Keratinocyte (primary cell): ENCODE measurements at regions not wholly inside any gene's neighbourhood (a gene's known extent, or its start where the extent isn't known, plus 50 kb on each side); places are given as distances from the start of the nearest gene placed in this dataset.

Experiments used
- DNase-seq: peaks from one replicate; pipeline ENCODE4 v3.0.0-alpha.2; 2011; ENCODE audit warnings: low read depth, missing footprints, low spot score
- FAIRE-seq: peaks from 2 replicates; lab custom pipeline; 2011; peaks lifted over from hg19 to GRCh38; lab: Jason Lieb, UNC
- H2AFZ ChIP-seq: 2 replicates; pipeline ENCODE4 v1.6.0; 2012; ENCODE audit warnings: low read length, control low read depth, inconsistent platforms; ENCODE audit not compliant: control insufficient read depth
- H3K27ac ChIP-seq: 2 replicates; pipeline ENCODE4 v1.5.1; 2011; ENCODE audit warnings: low read length; ENCODE audit not compliant: control insufficient read depth, insufficient read depth
- H3K27me3 ChIP-seq: 3 replicates; pipeline ENCODE4 v1.6.0; 2011; ENCODE audit warnings: low read length; ENCODE audit not compliant: control insufficient read depth, insufficient read depth; ENCODE audit errors: extremely low read depth
- H3K36me3 ChIP-seq, 2 experiments: 2 replicates in 1 of 2; 3 replicates in 1 of 2; pipeline ENCODE4 v1.5.1; 2011; ENCODE audit warnings: low read length in 2 of 2, mild to moderate bottlenecking in 1 of 2; ENCODE audit not compliant: control insufficient read depth in 2 of 2, insufficient read depth in 2 of 2; ENCODE audit errors: extremely low read depth in 1 of 2
- H3K4me1 ChIP-seq: 3 replicates; pipeline ENCODE4 v1.5.1; 2011; ENCODE audit warnings: low read length; ENCODE audit not compliant: control insufficient read depth, insufficient read depth; ENCODE audit errors: extremely low read depth
- H3K4me2 ChIP-seq: 3 replicates; pipeline ENCODE4 v1.6.0; 2011; ENCODE audit warnings: low read depth, low read length; ENCODE audit not compliant: control insufficient read depth, insufficient read depth; ENCODE audit errors: extremely low read depth
- H3K4me3 ChIP-seq, 3 experiments: fragments of 200-600 bp in 1 of 3; sonication (generic) in 1 of 3; 2 replicates in 2 of 3; 3 replicates in 1 of 3; pipeline ENCODE4 v1.5.1; 2011 to 2016; ENCODE audit warnings: low read length in 3 of 3, mild to moderate bottlenecking in 3 of 3, control low read depth in 2 of 3, inconsistent platforms in 1 of 3, low read depth in 1 of 3, mixed read lengths in 1 of 3, mixed run types in 1 of 3, moderate library complexity in 1 of 3; ENCODE audit not compliant: control insufficient read depth in 2 of 3, insufficient read depth in 2 of 3; ENCODE audit errors: extremely low read depth in 1 of 3
- H3K79me2 ChIP-seq: 2 replicates; pipeline ENCODE4 v1.6.0; 2012; ENCODE audit warnings: low read length; ENCODE audit not compliant: control insufficient read depth, insufficient read depth
- H3K9ac ChIP-seq: 3 replicates; pipeline ENCODE4 v1.6.0; 2011; ENCODE audit warnings: low read length; ENCODE audit not compliant: control insufficient read depth, insufficient read depth; ENCODE audit errors: extremely low read depth
- H3K9me1 ChIP-seq: 3 replicates; pipeline ENCODE4 v1.6.0; 2011; ENCODE audit warnings: low read length; ENCODE audit not compliant: control insufficient read depth, insufficient read depth; ENCODE audit errors: extremely low read depth
- H3K9me3 ChIP-seq: 2 replicates; pipeline ENCODE4 v1.5.1; 2012; ENCODE audit warnings: low read depth, low read length; ENCODE audit not compliant: control insufficient read depth
- H4K20me1 ChIP-seq: 3 replicates; pipeline ENCODE4 v1.6.0; 2011; ENCODE audit warnings: low read length; ENCODE audit not compliant: control insufficient read depth, insufficient read depth; ENCODE audit errors: extremely low read depth
- CTCF ChIP-seq, 3 experiments: IDR thresholded peaks in 1 of 3; conservative IDR thresholded peaks in 1 of 3; optimal IDR thresholded peaks in 1 of 3; 2 replicates in 2 of 3; 3 replicates in 1 of 3; pipeline versions ENCODE3 to v1.5.1; 2011; ENCODE audit warnings: low read length in 3 of 3, mild to moderate bottlenecking in 3 of 3, moderate library complexity in 2 of 3, control low read depth in 1 of 3, inconsistent platforms in 1 of 3; ENCODE audit not compliant: insufficient read depth in 2 of 3; ENCODE audit errors: extremely low read depth in 1 of 3
- EZH2 ChIP-seq: IDR thresholded peaks from one replicate; pipeline ENCODE4 v1.6.1; 2012; ENCODE audit warnings: inconsistent platforms, mild to moderate bottlenecking, low read length, moderate library complexity
- dilution Hi-C: fragments of 300-500 bp; cut with MboI; formaldehyde crosslinking; loops from one replicate; pipeline ENCODE4 v1.7.0; 2020; ENCODE audit warnings: low sequenced_read_pairs; ENCODE audit not compliant: extremely low pct_ligation_motif_present

- Histone ChIP-seq H4K20me1 (no peaks in the 10 kb centered on the region), H3K4me2 (peak overlapping the region; percentile 80), H3K9ac (peak overlapping the region; percentile 30), H3K4me3 (peak overlapping the region in 1 of 3 experiments; percentile 29), H2AFZ (peak overlapping the region; percentile 78), H3K36me3 (no peaks in the 10 kb centered on the region), H3K27ac (peak overlapping the region; percentile 27), H3K79me2 (no peaks in the 10 kb centered on the region), H3K4me1 (peaks cover 11% of the 10 kb centered on the region), H3K9me1 (no peaks in the 10 kb centered on the region), H3K27me3 (no peaks in the 10 kb centered on the region), H3K9me3 (no peaks in the 10 kb centered on the region)
- dilution Hi-C loops: no loop called here
- FAIRE-seq: peak; percentile 87
- DNase-seq: peak; percentile 21
- TF ChIP-seq EZH2 (no peak), CTCF (optimal IDR thresholded peaks at IDR 0.05 in 1 of 3, IDR thresholded peaks at IDR 0.05 in 1 of 3, conservative IDR thresholded peaks at IDR 0.05 in 1 of 3; ENCODE audit: extremely low read depth in 1 of 3, insufficient read depth in 2 of 3, low read length in 3 of 3) (no peak)
These were observed 284.6 kb downstream of the KLF6 start for GRCh38 chr10:3500408-3500856.

- DNase-seq (no peak), FAIRE-seq (no peak)
- no peak overlapping the region for H3K27ac ChIP-seq
- H3K4me3 ChIP-seq: no peak overlapping the region
- H3K4me2 ChIP-seq: no peak overlapping the region
- H3K4me1 ChIP-seq: peaks cover 11% of the 10 kb centered on the region
- dilution Hi-C loops: no loop called here
- H3K79me2 ChIP-seq: no peaks in the 10 kb centered on the region
- no peaks in the 10 kb centered on the region for H3K9me3 ChIP-seq
- no peaks in the 10 kb centered on the region for H3K9me1 ChIP-seq
- no peak overlapping the region for H3K9ac ChIP-seq
- H3K27me3 ChIP-seq: no peaks in the 10 kb centered on the region
- no peaks in the 10 kb centered on the region for H4K20me1 ChIP-seq
- H3K36me3 ChIP-seq: no peaks in the 10 kb centered on the region
- H2AFZ ChIP-seq: no peak overlapping the region
- TF ChIP-seq EZH2: no peak
- no peak for TF ChIP-seq CTCF (optimal IDR thresholded peaks at IDR 0.05 in 1 of 3, IDR thresholded peaks at IDR 0.05 in 1 of 3, conservative IDR thresholded peaks at IDR 0.05 in 1 of 3; ENCODE audit: extremely low read depth in 1 of 3, insufficient read depth in 2 of 3, low read length in 3 of 3)
These were observed 285.9 kb downstream of the KLF6 start for GRCh38 chr10:3499120-3499519.
